GM12864 (cell line): ENCODE measurements at regions not wholly inside any gene's neighbourhood (a gene's known extent, or its start where the extent isn't known, plus 50 kb on each side); places are given as distances from the start of the nearest gene placed in this dataset.
A peak's percentile ranks its signal among the peaks of the same experiment; 100 is the strongest.
"Not testable (repeated sequence)": the region's sequence is repeated elsewhere in the genome, so short reads cannot be mapped to it uniquely, and the experiment has no call there.

Experiments
- DNase-seq: peaks from one replicate; pipeline ENCODE4 v3.0.0-alpha.2; 2011; ENCODE audit warnings: low read depth
- H3K4me3 ChIP-seq: 2 replicates; pipeline ENCODE4 v1.5.1; 2011; ENCODE audit warnings: mild to moderate bottlenecking, low read depth, low read length, control low read depth
- CTCF ChIP-seq: IDR thresholded peaks from 2 replicates; pipeline ENCODE4 v1.5.1; 2011; ENCODE audit warnings: low read depth, mild to moderate bottlenecking, moderate library complexity, low read length, control low read depth, inconsistent platforms; ENCODE audit errors: missing control alignments

GRCh38 chr16:88185976-88186888, 196.5 kb upstream of the ZNF469 start:
- DNase-seq, H3K4me3 ChIP-seq: not testable (repeated sequence)

- not testable (repeated sequence) for DNase-seq, H3K4me3 ChIP-seq
Measured at GRCh38 chr16:88186889-88187870, 195.6 kb upstream of the ZNF469 start.

GRCh38 chr16:88188171-88188895, 194.4 kb upstream of the ZNF469 start:
- not testable (repeated sequence) for H3K4me3 ChIP-seq, DNase-seq

- not testable (repeated sequence) for DNase-seq, H3K4me3 ChIP-seq
Measured at GRCh38 chr16:88190592-88191095, 192.1 kb upstream of the ZNF469 start.

- H3K4me3 ChIP-seq, DNase-seq: not testable (repeated sequence)
Measured at GRCh38 chr16:88191168-88191567, 191.6 kb upstream of the ZNF469 start.

- H3K4me3 ChIP-seq = no peak overlapping the region
- DNase-seq = no peak
- TF ChIP-seq CTCF = no peak
Measured at GRCh38 chr16:88192601-88193000, 190.2 kb upstream of the ZNF469 start.

GRCh38 chr16:88193706-88194396, 188.9 kb upstream of the ZNF469 start:
- TF ChIP-seq CTCF = peak; percentile 51
- not testable (repeated sequence) for H3K4me3 ChIP-seq, DNase-seq

- no peak for DNase-seq
- H3K4me3 ChIP-seq = no peak overlapping the region
- TF ChIP-seq CTCF = no peak
Measured at GRCh38 chr16:88194397-88195268, 188.1 kb upstream of the ZNF469 start.
